ENCODE measurements at regions not wholly inside any gene's neighbourhood (a gene's known extent, or its start where the extent isn't known, plus 50 kb on each side); places are given as distances from the start of the nearest gene placed in this dataset.

- peaks cover 8 to 13% of the 10 kb centered on the region in 2 experiments for H3K4me1 Mint-ChIP-seq
- no peak overlapping the region for H3K18ac ChIP-seq (ENCODE audit: insufficient read length, low read depth, low read length)
- no peaks in the 10 kb centered on the region for H3K79me2 ChIP-seq (ENCODE audit: insufficient read depth, low read length)
- WGBS (ENCODE audit: extremely low coverage, insufficient read length, low lambda C conversion rate): no CpG with 5 or more reads among the region's 2 CpGs
- H3K27me3 Mint-ChIP-seq (ENCODE audit: low read depth): no peaks in the 10 kb centered on the region; the same call in none of the 2 replicates
- H3K27ac Mint-ChIP-seq: peak overlapping the region in 1 of 3 experiments; percentile 90; a peak in 3 of 7 replicates
- H4K8ac ChIP-seq (replicated peaks; ENCODE audit: insufficient read length, low read depth, low read length): no peak overlapping the region
- H3K9me3 Mint-ChIP-seq: peaks cover 0 to 1% of the 10 kb centered on the region in 2 experiments; a peak in 1 of 5 replicates
- H3K27me3 ChIP-seq (ENCODE audit: insufficient read depth, low read length): no peaks in the 10 kb centered on the region; the same call in 1 of the 2 replicates
- no peak overlapping the region for H3K56ac ChIP-seq (ENCODE audit: insufficient read length, low read depth, low read length)
- H3K27ac ChIP-seq (ENCODE audit: insufficient read length, low read depth, low read length): no peak overlapping the region
- no peaks in the 10 kb centered on the region for H3K9me3 ChIP-seq (ENCODE audit: control insufficient read depth, low read depth, low read length)
- H2BK5ac ChIP-seq (ENCODE audit: insufficient read length, low read length): no peak overlapping the region
- no peak overlapping the region for H2BK120ac ChIP-seq (ENCODE audit: low read depth, low read length, poor library complexity, severe bottlenecking)
- no peak overlapping the region for H2BK15ac ChIP-seq (ENCODE audit: low read depth, low read length)
- no peaks in the 10 kb centered on the region for H3K79me1 ChIP-seq (ENCODE audit: insufficient read depth, low read depth, low read length, poor library complexity, severe bottlenecking)
- no peak overlapping the region for H2AK5ac ChIP-seq (ENCODE audit: insufficient read length, low read length)
- H4K5ac ChIP-seq (ENCODE audit: insufficient read length, low read depth, low read length): no peak overlapping the region
- no peaks in the 10 kb centered on the region for H3K4me1 ChIP-seq (ENCODE audit: insufficient read depth, low read length)
- no peaks in the 10 kb centered on the region; a peak in 1 of 7 replicates for H3K36me3 Mint-ChIP-seq (ENCODE audit: insufficient read depth in 1 of 3, low read depth in 3 of 3)
- no peak overlapping the region for H3K4me3 Mint-ChIP-seq
- no peaks in the 10 kb centered on the region for H4K20me1 ChIP-seq (ENCODE audit: control insufficient read depth, insufficient read depth, insufficient read length)
- no peak overlapping the region for H3K14ac ChIP-seq (ENCODE audit: insufficient read depth, low read length)
- H3T11ph ChIP-seq (ENCODE audit: low read length): no peak overlapping the region
- no peak overlapping the region for H3K4me2 ChIP-seq (ENCODE audit: insufficient read depth, insufficient read length, low read length)
- H2AFZ ChIP-seq (ENCODE audit: low read length): no peak overlapping the region
- H3K4ac ChIP-seq (ENCODE audit: low read depth, low read length): no peak overlapping the region
- no peak overlapping the region for H4K91ac ChIP-seq (ENCODE audit: insufficient read length, low read depth, low read length)
- H3K9ac ChIP-seq (ENCODE audit: extremely low read depth, insufficient read length, low read length): no peak overlapping the region
- DNase-seq: no peak
- H3K23me2 ChIP-seq (ENCODE audit: insufficient read length, low read depth, low read length, poor library complexity, severe bottlenecking): no peaks in the 10 kb centered on the region
- no peak overlapping the region for H3K23ac ChIP-seq (ENCODE audit: insufficient read length, low read depth, low read length)
- no peak overlapping the region for H2BK12ac ChIP-seq (ENCODE audit: insufficient read length, low read depth, low read length)
- no peak for TF ChIP-seq CTCF (conservative IDR thresholded peaks at IDR 0.05)
- no peak overlapping the region for H2BK20ac ChIP-seq (ENCODE audit: low read depth, low read length, poor library complexity, severe bottlenecking)
Observed at GRCh38 chr4:23033796-23034195, 341.1 kb downstream of the GBA3 start.
